ENCODE measurements at regions not wholly inside any gene's neighbourhood (a gene's known extent, or its start where the extent isn't known, plus 50 kb on each side); places are given as distances from the start of the nearest gene placed in this dataset.

GRCh38 chr13:32863596-32863995 lies 152.6 kb upstream of the KL start:
- DNase-seq = no peak

GRCh38 chr13:32866921-32867320 lies 149.3 kb upstream of the KL start:
- DNase-seq = no peak

DNA sequence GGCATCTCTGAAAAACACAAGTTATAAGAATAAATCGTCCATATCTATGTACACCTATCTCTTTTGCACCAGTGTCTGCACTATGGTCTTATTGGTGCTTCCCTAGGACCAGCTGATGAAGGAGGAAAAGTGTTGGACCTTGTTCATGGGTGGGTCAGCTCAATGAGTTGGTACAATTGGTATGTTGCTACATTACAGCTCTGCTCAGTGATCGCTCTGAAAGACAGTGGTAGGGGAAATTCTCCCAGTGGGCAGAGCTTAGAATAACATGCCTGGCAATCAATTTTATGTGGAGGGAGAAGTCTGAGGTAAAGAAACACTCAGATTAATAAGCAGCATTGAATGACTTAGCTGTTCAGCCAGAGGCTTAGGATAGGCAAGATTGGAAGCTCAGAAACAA lies 138.7 kb upstream of the KL start:
- no peak for DNase-seq

GRCh38 chr13:32878163-32878562 lies 138.1 kb upstream of the KL start:
- no peak for DNase-seq

GRCh38 chr13:32880636-32881035 lies 135.6 kb upstream of the KL start:
- no peak for DNase-seq

DNA sequence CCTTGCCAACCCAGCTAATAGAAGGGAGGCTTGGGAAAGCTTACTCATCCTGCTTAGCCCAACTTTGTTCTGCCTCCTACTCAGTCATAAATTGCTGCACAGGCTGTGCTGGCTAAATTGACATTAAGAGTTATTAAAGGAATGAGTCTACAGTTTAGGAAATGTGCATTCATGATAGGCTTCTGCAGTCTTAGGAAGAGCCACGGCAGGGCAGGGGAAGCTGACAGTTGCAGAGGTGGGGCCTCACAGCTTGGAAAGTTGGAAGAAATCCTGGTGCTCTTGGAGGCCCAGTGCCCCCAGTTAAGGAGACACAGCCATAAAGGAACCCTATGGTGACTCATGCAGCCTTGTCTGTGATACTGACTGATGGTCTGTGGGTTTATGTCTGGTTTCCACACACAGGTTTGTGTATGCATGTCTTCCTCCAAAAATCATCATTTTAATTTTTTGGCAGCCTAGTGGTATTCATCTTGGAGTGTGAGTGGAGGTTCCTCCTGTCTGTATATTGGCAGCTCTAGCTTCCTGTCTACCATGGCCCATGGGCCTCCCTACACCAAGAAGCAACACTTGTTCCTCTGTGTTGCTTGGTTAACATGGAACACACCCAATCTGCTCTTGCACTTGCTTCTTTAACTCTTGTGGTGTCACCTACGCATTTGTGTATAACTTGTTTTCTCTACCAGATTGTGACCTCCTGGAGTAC lies 135.0 kb upstream of the KL start:
- DNase-seq = no peak

- no peak for DNase-seq
These were observed 134.5 kb upstream of the KL start for GRCh38 chr13:32881777-32882145.

- no peak for DNase-seq
These were observed 133.5 kb upstream of the KL start for GRCh38 chr13:32882691-32883090.

- DNase-seq = no peak
These were observed 132.7 kb upstream of the KL start for GRCh38 chr13:32883474-32883873.

- no peak for DNase-seq
These were observed 128.6 kb upstream of the KL start for GRCh38 chr13:32887617-32888016.

GRCh38 chr13:32889986-32890565 lies 126.1 kb upstream of the KL start:
- no peak for DNase-seq

- DNase-seq = no peak
These were observed 123.0 kb upstream of the KL start for GRCh38 chr13:32893176-32893575.

DNA sequence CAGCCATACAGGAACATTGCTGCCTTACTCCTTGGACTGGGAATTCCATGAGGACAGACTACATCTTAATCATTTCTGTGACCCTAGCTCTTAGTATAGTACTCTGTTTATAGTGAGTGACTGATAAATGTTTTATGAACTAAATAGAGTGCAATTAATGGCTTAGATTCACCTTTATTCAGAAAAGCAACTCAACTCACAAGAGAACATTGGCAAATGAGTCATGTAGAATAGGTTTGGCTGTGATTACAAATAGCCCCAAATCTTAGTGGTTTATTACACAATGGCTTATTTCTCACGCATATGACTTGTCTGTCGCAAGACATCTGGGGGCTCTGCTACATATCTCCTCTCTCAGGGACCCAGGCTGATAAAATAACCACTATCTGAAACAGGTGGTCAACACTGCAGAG lies 121.6 kb upstream of the KL start:
- no peak for DNase-seq

DNA sequence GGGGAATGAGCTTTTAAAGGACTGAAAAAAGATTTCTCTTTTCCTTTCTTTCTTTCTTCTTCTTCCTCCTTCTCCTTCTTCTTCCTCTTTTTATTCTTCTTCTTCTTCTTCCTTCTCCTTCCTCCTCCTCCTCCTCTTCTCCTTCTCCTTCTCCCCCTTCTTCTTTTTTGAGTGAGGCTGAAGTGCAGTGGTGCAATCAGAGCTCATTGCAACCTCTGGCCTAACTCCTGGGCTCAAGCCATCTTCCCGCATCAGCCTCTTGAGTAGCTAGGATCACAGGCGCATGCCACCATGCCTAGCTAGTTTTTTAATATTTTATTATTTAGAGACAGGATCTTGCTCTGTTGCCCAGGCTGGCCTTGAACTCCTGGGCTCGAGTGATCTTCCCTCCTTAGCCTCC lies 120.9 kb upstream of the KL start:
- no peak for DNase-seq

DNA sequence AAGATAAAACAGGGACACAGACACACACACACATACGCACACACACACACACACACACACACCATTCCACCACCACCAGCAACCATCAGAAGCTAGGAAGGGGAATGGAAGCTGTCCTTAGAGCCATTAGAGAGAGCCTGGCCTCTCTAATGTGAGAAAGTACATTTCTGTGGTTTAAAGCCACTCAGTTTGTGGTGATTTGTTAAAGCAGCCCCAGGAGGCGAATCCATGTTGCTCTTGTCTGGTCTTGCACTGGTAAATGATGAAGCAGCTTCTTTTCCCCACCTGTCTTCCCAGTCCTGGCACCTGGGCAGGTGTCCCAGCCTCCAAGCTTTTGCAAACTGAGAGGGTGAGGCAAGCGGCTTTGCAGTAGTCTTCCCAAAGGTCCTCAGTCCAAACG lies 118.9 kb upstream of the KL start:
- no peak for DNase-seq

GRCh38 chr13:32902029-32902780 lies 114.0 kb upstream of the KL start:
- no peak for DNase-seq

DNA sequence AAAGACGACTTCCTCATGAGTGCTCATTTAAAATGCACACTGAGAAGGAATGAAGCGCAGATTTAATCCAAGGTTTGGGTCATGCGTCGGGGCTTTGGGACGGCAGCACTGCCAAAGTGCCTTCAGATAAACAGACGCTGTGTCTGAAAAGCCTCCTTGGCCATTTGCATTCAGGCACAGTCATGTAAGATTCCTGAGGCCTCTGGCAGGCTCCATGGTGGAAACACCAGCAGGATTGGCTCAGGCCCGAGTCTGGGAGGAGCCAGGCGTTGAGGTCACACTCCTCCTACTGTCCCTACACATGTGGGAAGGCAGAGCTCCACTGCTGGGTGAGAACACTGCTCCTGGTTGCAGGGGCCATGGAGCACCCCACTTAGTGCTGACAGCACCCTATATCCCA lies 113.3 kb upstream of the KL start:
- DNase-seq = no peak

DNA sequence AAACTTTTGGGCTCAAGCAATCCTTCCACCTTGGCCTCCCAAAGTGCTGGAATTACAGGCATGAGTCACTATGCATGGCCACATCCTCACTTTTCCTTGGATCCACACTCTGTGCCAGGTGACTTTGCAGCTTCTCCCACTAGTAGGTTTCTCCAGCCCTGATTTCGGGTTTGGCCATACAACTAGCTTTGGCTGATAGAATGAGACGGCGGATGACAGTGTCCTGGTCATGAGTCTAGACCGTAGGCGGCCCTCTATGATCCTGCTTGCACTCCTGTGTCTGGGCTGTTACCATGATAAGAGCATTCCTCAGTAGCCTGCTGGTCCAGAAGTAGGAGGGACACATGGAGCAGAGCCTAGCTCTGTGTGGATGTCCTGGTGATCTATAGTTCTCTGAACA lies 112.5 kb upstream of the KL start:
- no peak for DNase-seq

GRCh38 chr13:32904266-32904665 lies 112.0 kb upstream of the KL start:
- no peak for DNase-seq

DNA sequence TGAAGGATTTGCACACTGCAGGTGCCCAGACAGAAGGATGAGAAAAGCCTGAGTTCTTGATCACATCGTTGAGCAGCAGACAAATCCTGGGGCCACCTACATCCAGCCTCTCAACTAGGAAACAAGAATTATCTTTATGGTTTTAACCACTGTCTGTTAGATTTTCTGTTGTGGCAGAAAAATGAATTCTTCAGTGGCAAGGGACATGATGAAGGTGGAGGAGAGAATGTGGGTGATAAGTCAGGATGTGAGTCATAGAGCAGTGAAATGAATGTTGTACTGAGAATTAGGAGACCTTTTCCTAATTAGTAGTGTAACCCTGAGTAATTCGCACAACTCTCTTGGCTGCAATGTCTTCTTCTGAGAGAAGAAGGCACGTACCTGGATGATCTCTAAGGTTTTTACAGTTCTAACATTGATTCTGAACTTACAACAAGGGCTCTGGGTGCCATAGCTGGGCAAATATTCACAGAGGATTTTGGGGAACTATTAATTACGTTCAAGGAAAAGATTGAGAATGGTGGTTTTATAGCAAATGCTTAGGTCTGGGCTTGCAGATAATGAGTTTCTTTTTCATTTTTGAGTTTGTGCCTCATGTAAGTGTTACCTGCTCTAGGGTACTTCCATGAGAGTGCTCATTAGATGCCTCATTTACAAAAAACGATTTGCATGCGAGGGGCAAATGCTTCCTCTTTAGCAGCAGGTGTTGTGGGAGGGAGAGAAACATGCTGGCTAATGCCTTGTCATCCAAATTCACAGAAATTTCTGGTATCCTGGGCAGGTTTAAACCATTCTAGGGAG lies 111.0 kb upstream of the KL start:
- peak in 1 of 2 experiments; percentile 19 for DNase-seq

DNA sequence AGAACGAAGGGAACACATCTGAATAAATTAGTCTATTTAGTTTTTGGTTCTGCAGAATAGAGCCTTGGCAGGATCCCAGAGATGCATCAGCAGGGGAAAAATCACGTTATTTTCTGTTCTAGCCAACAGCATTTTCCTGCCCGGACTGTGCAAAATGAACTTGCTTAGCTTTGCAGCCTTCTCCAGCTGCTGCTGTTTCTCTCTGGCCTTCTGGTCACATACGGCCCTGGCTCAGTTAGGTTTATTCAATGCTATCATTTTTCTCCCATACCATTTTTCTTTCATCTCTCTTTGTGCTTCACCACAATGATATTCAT lies 110.4 kb upstream of the KL start:
- no peak for DNase-seq

DNA sequence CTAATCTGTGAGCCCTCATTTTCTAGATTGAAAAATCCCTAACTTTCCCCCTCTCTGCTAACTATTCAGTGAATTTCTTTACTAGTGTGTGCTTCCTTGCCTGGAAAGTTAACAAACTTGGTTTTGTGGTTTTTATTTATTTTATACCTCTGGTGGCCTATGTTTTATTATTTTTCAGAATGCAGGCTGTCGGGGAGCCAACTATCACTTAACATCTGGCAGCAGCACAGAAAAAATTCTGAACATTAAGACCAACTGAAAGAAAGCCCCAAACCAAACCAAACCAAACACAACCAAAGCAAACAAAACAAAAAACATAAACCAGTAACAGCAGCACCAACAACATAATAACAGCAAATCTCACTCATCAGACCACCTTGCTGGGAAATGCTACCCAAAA lies 109.0 kb upstream of the KL start:
- no peak for DNase-seq

- no peak for DNase-seq
These were observed 105.7 kb upstream of the KL start for GRCh38 chr13:32910530-32910929.

DNA sequence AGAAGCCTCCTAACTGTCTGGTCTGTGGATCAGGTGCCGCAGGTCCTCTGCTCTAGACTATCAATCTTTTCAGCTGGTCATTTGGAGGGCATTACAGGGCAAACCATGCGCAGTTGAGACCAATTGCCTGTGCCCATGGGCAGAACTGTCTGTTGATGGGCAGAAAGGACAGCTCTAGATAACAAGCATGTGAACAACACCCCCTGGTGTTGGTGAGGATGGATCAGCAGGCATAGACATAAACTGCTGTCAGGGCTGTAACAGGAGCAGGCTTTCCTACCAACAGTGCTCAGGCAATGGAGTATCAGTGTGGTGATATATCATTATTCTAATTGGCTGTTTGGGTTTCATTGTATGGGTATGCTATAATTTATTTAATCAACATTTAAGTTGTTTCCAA lies 104.7 kb upstream of the KL start:
- peak; percentile 7 to 16 for DNase-seq

All from activated CD4-positive, alpha-beta T cell treated with anti-CD3 and anti-CD28 coated beads, Interleukin-2, amount 50 U/mL, for 48 hours (primary cell).